Activated T-helper 17 cell treated with anti-CD3 and anti-CD28 coated beads, Interleukin-2, amount 50 U/mL, for 72 hours (primary cell): ENCODE measurements at regions not wholly inside any gene's neighbourhood (a gene's known extent, or its start where the extent isn't known, plus 50 kb on each side); places are given as distances from the start of the nearest gene placed in this dataset.
"Not testable (repeated sequence)": the region's sequence is repeated elsewhere in the genome, so short reads cannot be mapped to it uniquely, and the experiment has no call there.

Source experiments
- ATAC-seq: fragments of 150-1000 bp; cut with Tn5 transposase; replicated peaks from 2 replicates; pipeline ENCODE4 v1.10.0; 2021; ENCODE audit warnings: mild to moderate bottlenecking, moderate library complexity
- H3K27ac Mint-ChIP-seq: one replicate; pipeline ENCODE4 v1.8.0; 2022; ENCODE audit warnings: mixed read lengths
- H3K27me3 Mint-ChIP-seq: one replicate; pipeline ENCODE4 v1.8.0; 2022; ENCODE audit warnings: mixed read lengths
- H3K36me3 Mint-ChIP-seq: one replicate; pipeline ENCODE4 v1.8.0; 2022; ENCODE audit warnings: low read depth, mild to moderate bottlenecking, mixed read lengths
- H3K4me1 Mint-ChIP-seq: one replicate; pipeline ENCODE4 v1.8.0; 2022; ENCODE audit warnings: mixed read lengths
- H3K4me3 Mint-ChIP-seq: one replicate; pipeline ENCODE4 v1.8.0; 2022; ENCODE audit warnings: mild to moderate bottlenecking, mixed read lengths
- H3K9me3 Mint-ChIP-seq: one replicate; pipeline ENCODE4 v1.8.0; 2022; ENCODE audit warnings: mixed read lengths

- no peaks in the 10 kb centered on the region for H3K4me1 Mint-ChIP-seq
- H3K4me3 Mint-ChIP-seq, result no peak overlapping the region
- peak; percentile 64 for ATAC-seq
- no peaks in the 10 kb centered on the region for H3K9me3 Mint-ChIP-seq
- no peak overlapping the region for H3K27ac Mint-ChIP-seq
- no peaks in the 10 kb centered on the region for H3K36me3 Mint-ChIP-seq
- peaks cover 11% of the 10 kb centered on the region for H3K27me3 Mint-ChIP-seq
Measured at GRCh38 chr2:133886735-133887675, 318.7 kb upstream of the NCKAP5 start.

- H3K4me1 Mint-ChIP-seq, result no peaks in the 10 kb centered on the region
- no peak overlapping the region for H3K27ac Mint-ChIP-seq
- no peaks in the 10 kb centered on the region for H3K9me3 Mint-ChIP-seq
- H3K36me3 Mint-ChIP-seq, result no peaks in the 10 kb centered on the region
- ATAC-seq, result no peak
- H3K27me3 Mint-ChIP-seq, result peaks cover 10% of the 10 kb centered on the region
- no peak overlapping the region for H3K4me3 Mint-ChIP-seq
Measured at GRCh38 chr2:133887676-133888040, 319.4 kb upstream of the NCKAP5 start.

- Mint-ChIP-seq H3K27me3 (peaks cover 10% of the 10 kb centered on the region), H3K36me3 (no peaks in the 10 kb centered on the region), H3K4me1 (no peaks in the 10 kb centered on the region), H3K9me3 (no peaks in the 10 kb centered on the region), H3K27ac (no peak overlapping the region), H3K4me3 (no peak overlapping the region)
- no peak for ATAC-seq
Measured at GRCh38 chr2:133888107-133888506, 319.8 kb upstream of the NCKAP5 start.

- H3K4me3 Mint-ChIP-seq, result no peak overlapping the region
- no peaks in the 10 kb centered on the region for H3K9me3 Mint-ChIP-seq
- H3K4me1 Mint-ChIP-seq, result no peaks in the 10 kb centered on the region
- peaks cover 15% of the 10 kb centered on the region for H3K27me3 Mint-ChIP-seq
- H3K36me3 Mint-ChIP-seq, result no peaks in the 10 kb centered on the region
- no peak for ATAC-seq
- no peak overlapping the region for H3K27ac Mint-ChIP-seq
Measured at GRCh38 chr2:133888621-133889219, 320.5 kb upstream of the NCKAP5 start.

- H3K9me3 Mint-ChIP-seq, result peaks cover 6% of the 10 kb centered on the region
- H3K4me3 Mint-ChIP-seq, result no peak overlapping the region
- no peak for ATAC-seq
- no peak overlapping the region for H3K27ac Mint-ChIP-seq
- peaks cover 8% of the 10 kb centered on the region for H3K4me1 Mint-ChIP-seq
- peaks cover 13% of the 10 kb centered on the region for H3K27me3 Mint-ChIP-seq
- no peaks in the 10 kb centered on the region for H3K36me3 Mint-ChIP-seq
Measured at GRCh38 chr2:133892352-133892913, 324.2 kb upstream of the NCKAP5 start.

- H3K9me3 Mint-ChIP-seq, result peaks cover 6% of the 10 kb centered on the region
- H3K4me3 Mint-ChIP-seq, result peak overlapping the region; percentile 23
- H3K36me3 Mint-ChIP-seq, result no peaks in the 10 kb centered on the region
- H3K4me1 Mint-ChIP-seq, result peaks cover 8% of the 10 kb centered on the region
- peaks cover 13% of the 10 kb centered on the region for H3K27me3 Mint-ChIP-seq
- ATAC-seq, result peak; percentile 37
- no peak overlapping the region for H3K27ac Mint-ChIP-seq
Measured at GRCh38 chr2:133894429-133894828, 326.2 kb upstream of the NCKAP5 start.

GRCh38 chr2:133897838-133898237 is 329.6 kb upstream of the NCKAP5 start:
- ATAC-seq, result peak; percentile 59
- peaks cover 14% of the 10 kb centered on the region for H3K27me3 Mint-ChIP-seq
- H3K4me3 Mint-ChIP-seq, H3K27ac Mint-ChIP-seq, H3K36me3 Mint-ChIP-seq, H3K9me3 Mint-ChIP-seq, H3K4me1 Mint-ChIP-seq: not testable (repeated sequence)

GRCh38 chr2:133900909-133901308 is 332.6 kb upstream of the NCKAP5 start:
- no peaks in the 10 kb centered on the region for H3K9me3 Mint-ChIP-seq
- no peak overlapping the region for H3K27ac Mint-ChIP-seq
- no peaks in the 10 kb centered on the region for H3K36me3 Mint-ChIP-seq
- peaks cover 13% of the 10 kb centered on the region for H3K27me3 Mint-ChIP-seq
- no peak overlapping the region for H3K4me3 Mint-ChIP-seq
- no peak for ATAC-seq
- H3K4me1 Mint-ChIP-seq, result no peaks in the 10 kb centered on the region

- H3K27me3 Mint-ChIP-seq, result peaks cover 30% of the 10 kb centered on the region
- H3K36me3 Mint-ChIP-seq, result no peaks in the 10 kb centered on the region
- ATAC-seq, result no peak
- H3K9me3 Mint-ChIP-seq, result peaks cover 10% of the 10 kb centered on the region
- H3K27ac Mint-ChIP-seq, result no peak overlapping the region
- no peak overlapping the region for H3K4me3 Mint-ChIP-seq
- no peaks in the 10 kb centered on the region for H3K4me1 Mint-ChIP-seq
Measured at GRCh38 chr2:133906396-133906795, 338.1 kb upstream of the NCKAP5 start.

- no peak overlapping the region for H3K27ac Mint-ChIP-seq
- no peaks in the 10 kb centered on the region for H3K36me3 Mint-ChIP-seq
- no peaks in the 10 kb centered on the region for H3K4me1 Mint-ChIP-seq
- H3K9me3 Mint-ChIP-seq, result peaks cover 10% of the 10 kb centered on the region
- no peak for ATAC-seq
- H3K27me3 Mint-ChIP-seq, result peaks cover 30% of the 10 kb centered on the region
- no peak overlapping the region for H3K4me3 Mint-ChIP-seq
Measured at GRCh38 chr2:133906926-133907325, 338.7 kb upstream of the NCKAP5 start.

- Mint-ChIP-seq H3K4me1 (no peaks in the 10 kb centered on the region), H3K27me3 (peaks cover 24% of the 10 kb centered on the region), H3K9me3 (peaks cover 10% of the 10 kb centered on the region), H3K4me3 (no peak overlapping the region), H3K36me3 (no peaks in the 10 kb centered on the region), H3K27ac (no peak overlapping the region)
- no peak for ATAC-seq
Measured at GRCh38 chr2:133908171-133908570, 339.9 kb upstream of the NCKAP5 start.

GRCh38 chr2:133918141-133918540 is 335.7 kb upstream of the MGAT5 start:
- Mint-ChIP-seq H3K27me3 (peaks cover 3% of the 10 kb centered on the region), H3K36me3 (no peaks in the 10 kb centered on the region), H3K4me1 (no peaks in the 10 kb centered on the region), H3K27ac (no peak overlapping the region), H3K4me3 (no peak overlapping the region), H3K9me3 (no peaks in the 10 kb centered on the region)
- no peak for ATAC-seq

GRCh38 chr2:133919285-133919684 is 334.6 kb upstream of the MGAT5 start:
- H3K9me3 Mint-ChIP-seq, result no peaks in the 10 kb centered on the region
- no peaks in the 10 kb centered on the region for H3K4me1 Mint-ChIP-seq
- H3K27ac Mint-ChIP-seq, result no peak overlapping the region
- no peak overlapping the region for H3K4me3 Mint-ChIP-seq
- H3K27me3 Mint-ChIP-seq, result peaks cover 11% of the 10 kb centered on the region
- no peaks in the 10 kb centered on the region for H3K36me3 Mint-ChIP-seq
- ATAC-seq, result no peak

- Mint-ChIP-seq H3K4me1 (no peaks in the 10 kb centered on the region), H3K27ac (no peak overlapping the region), H3K36me3 (no peaks in the 10 kb centered on the region), H3K27me3 (peaks cover 24% of the 10 kb centered on the region), H3K4me3 (no peak overlapping the region), H3K9me3 (no peaks in the 10 kb centered on the region)
- ATAC-seq, result no peak
Measured at GRCh38 chr2:133927894-133928293, 326.0 kb upstream of the MGAT5 start.

GRCh38 chr2:133936096-133936495 is 317.8 kb upstream of the MGAT5 start:
- H3K4me3 Mint-ChIP-seq, result no peak overlapping the region
- no peaks in the 10 kb centered on the region for H3K9me3 Mint-ChIP-seq
- H3K27me3 Mint-ChIP-seq, result peaks cover 20% of the 10 kb centered on the region
- H3K27ac Mint-ChIP-seq, result no peak overlapping the region
- no peaks in the 10 kb centered on the region for H3K36me3 Mint-ChIP-seq
- ATAC-seq, result no peak
- H3K4me1 Mint-ChIP-seq, result no peaks in the 10 kb centered on the region
